Activated CD4-positive, alpha-beta T cell treated with anti-CD3 and anti-CD28 coated beads, Interleukin-2, amount 50 U/mL, for 4 hours (primary cell): ENCODE measurements at regions not wholly inside any gene's neighbourhood (a gene's known extent, or its start where the extent isn't known, plus 50 kb on each side); places are given as distances from the start of the nearest gene placed in this dataset.
"Not testable (repeated sequence)": the region's sequence is repeated elsewhere in the genome, so short reads cannot be mapped to it uniquely, and the experiment has no call there.

Experiments used
- DNase-seq, 2 experiments: peaks; one replicate each; pipeline ENCODE4 v3.0.0-alpha.2; 2020

GRCh38 chr7:25672496-25672895, 444.2 kb upstream of the NPVF start:
- DNase-seq, result no peak

- no peak for DNase-seq
Observed at GRCh38 chr7:25675789-25676474, 447.6 kb upstream of the NPVF start.

- DNase-seq, result no peak
Observed at GRCh38 chr7:25677595-25677994, 449.3 kb upstream of the NPVF start.

GRCh38 chr7:25678215-25678614, 449.9 kb upstream of the NPVF start:
- no peak for DNase-seq

GRCh38 chr7:25680636-25681035, 452.4 kb upstream of the NPVF start:
- no peak for DNase-seq

GRCh38 chr7:25684360-25684759, 456.1 kb upstream of the NPVF start:
- DNase-seq, result no peak

- DNase-seq, result no peak
Observed at GRCh38 chr7:25686493-25686892, 458.2 kb upstream of the NPVF start.

- DNase-seq, result no peak
Observed at GRCh38 chr7:25694211-25694610, 457.8 kb upstream of the NFE2L3 start.

- no peak for DNase-seq
Observed at GRCh38 chr7:25694699-25695098, 457.3 kb upstream of the NFE2L3 start.

- DNase-seq, result no peak
Observed at GRCh38 chr7:25696571-25696970, 455.4 kb upstream of the NFE2L3 start.

- no peak for DNase-seq
Observed at GRCh38 chr7:25698451-25699113, 453.4 kb upstream of the NFE2L3 start.

GRCh38 chr7:25700141-25700540, 451.9 kb upstream of the NFE2L3 start:
- not testable (repeated sequence) for DNase-seq

- DNase-seq, result no peak
Observed at GRCh38 chr7:25704413-25704812, 447.6 kb upstream of the NFE2L3 start.

GRCh38 chr7:25706764-25707163, 445.2 kb upstream of the NFE2L3 start:
- DNase-seq, result no peak

- no peak for DNase-seq
Observed at GRCh38 chr7:25707768-25708620, 444.0 kb upstream of the NFE2L3 start.

GRCh38 chr7:25710959-25711358, 441.0 kb upstream of the NFE2L3 start:
- no peak for DNase-seq

GRCh38 chr7:25711940-25712339, 440.1 kb upstream of the NFE2L3 start:
- DNase-seq, result no peak

GRCh38 chr7:25712500-25712899, 439.5 kb upstream of the NFE2L3 start:
- DNase-seq, result no peak

- no peak for DNase-seq
Observed at GRCh38 chr7:25714013-25714412, 438.0 kb upstream of the NFE2L3 start.

GRCh38 chr7:25716421-25716820, 435.6 kb upstream of the NFE2L3 start:
- DNase-seq, result no peak

- DNase-seq, result no peak
Observed at GRCh38 chr7:25718596-25718995, 433.4 kb upstream of the NFE2L3 start.

GRCh38 chr7:25719190-25719896, 432.7 kb upstream of the NFE2L3 start:
- no peak for DNase-seq

GRCh38 chr7:25720427-25720826, 431.6 kb upstream of the NFE2L3 start:
- DNase-seq, result no peak
